ENCODE measurements at regions not wholly inside any gene's neighbourhood (a gene's known extent, or its start where the extent isn't known, plus 50 kb on each side); places are given as distances from the start of the nearest gene placed in this dataset.

DNA sequence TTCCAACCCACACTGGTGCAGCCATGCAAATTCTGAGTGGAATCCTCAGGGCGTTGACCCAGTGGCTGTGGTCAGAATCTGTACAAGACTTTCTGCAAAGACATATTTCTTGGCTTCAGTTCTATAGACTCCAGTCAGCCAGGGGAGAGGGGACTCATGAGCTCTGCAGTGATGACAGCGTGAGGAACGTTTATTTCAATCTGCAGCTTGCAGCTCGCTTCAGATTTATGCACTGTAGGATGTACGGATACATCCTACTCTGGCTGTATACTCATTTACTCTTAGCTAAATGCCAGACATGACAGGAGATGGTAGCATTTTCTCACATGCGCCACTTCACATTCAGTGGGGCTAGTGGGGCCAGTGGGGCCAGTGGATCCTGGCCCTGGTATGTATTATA, 276.1 kb downstream of the FGF9 start:
- ChIA-PET POLR2A (ENCODE audit: unreplicated experiment) (no interaction called here), CTCF (no interaction called here)

DNA sequence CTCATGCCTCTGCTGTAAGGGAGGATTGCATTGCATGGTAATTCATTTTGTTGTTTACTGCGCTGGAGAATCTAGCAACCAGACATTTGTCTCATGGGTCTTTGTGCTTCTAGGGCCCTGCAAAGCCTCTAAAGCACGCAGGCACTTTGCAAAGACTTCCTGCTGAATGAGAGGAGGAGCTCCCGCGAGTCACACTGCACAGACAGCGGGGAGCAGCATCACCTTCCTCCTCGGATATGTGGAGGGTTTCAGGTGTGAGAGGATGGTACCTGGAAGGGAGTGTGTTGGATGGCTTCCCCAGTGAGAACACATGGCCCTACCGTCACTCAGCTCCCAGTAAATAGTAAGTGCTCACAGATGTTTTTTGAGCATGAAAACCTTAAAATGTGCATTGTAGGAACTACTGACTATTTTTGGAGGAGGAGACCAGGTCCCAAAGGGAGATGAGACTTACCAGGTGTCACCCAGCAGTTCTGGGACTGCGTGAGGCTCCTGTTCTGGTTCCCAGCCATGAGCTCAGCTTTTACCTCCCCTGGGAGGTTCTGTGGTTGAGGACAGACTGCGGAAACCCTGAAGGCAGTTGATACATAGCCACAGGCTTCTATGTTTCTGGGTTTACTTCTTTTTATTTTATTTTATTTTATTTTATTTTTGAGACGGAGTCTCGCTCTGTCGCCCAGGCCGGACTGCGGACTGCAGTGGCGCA, 278.0 kb downstream of the FGF9 start:
- no TSS peak for BruUV-seq (replicated peaks)
- no peaks in the 10 kb centered on the region for H3K9me2 ChIP-seq (ENCODE audit: insufficient read depth)
- no peak overlapping the region for H3K27ac ChIP-seq
- ChIA-PET CTCF (no interaction called here), POLR2A (ENCODE audit: unreplicated experiment) (no interaction called here)
- H3K4me3 ChIP-seq = no peak overlapping the region
- H2AFZ ChIP-seq = no peak overlapping the region
- no peaks in the 10 kb centered on the region for H3K79me2 ChIP-seq (ENCODE audit: low read depth)
- intact Hi-C loops (cut with micrococcal nuclease; ENCODE audit: unreplicated experiment) = no loop called here
- H3K27me3 ChIP-seq (ENCODE audit: insufficient read depth, low read depth) = peaks cover 41% of the 10 kb centered on the region
- peaks cover 4% of the 10 kb centered on the region; the same call in 1 of the 2 replicates for H4K20me1 ChIP-seq (ENCODE audit: insufficient read depth)
- no peaks in the 10 kb centered on the region for H3K4me1 ChIP-seq (replicated peaks; ENCODE audit: insufficient read depth)
- no peak for TF ChIP-seq EZH2 (IDR thresholded peaks at IDR 0.05; ENCODE audit: low read depth)
- TF ChIP-seq, protein P1, sequence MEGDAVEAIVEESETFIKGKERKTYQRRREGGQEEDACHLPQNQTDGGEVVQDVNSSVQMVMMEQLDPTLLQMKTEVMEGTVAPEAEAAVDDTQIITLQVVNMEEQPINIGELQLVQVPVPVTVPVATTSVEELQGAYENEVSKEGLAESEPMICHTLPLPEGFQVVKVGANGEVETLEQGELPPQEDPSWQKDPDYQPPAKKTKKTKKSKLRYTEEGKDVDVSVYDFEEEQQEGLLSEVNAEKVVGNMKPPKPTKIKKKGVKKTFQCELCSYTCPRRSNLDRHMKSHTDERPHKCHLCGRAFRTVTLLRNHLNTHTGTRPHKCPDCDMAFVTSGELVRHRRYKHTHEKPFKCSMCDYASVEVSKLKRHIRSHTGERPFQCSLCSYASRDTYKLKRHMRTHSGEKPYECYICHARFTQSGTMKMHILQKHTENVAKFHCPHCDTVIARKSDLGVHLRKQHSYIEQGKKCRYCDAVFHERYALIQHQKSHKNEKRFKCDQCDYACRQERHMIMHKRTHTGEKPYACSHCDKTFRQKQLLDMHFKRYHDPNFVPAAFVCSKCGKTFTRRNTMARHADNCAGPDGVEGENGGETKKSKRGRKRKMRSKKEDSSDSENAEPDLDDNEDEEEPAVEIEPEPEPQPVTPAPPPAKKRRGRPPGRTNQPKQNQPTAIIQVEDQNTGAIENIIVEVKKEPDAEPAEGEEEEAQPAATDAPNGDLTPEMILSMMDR (conservative IDR thresholded peaks at IDR 0.05) = no peak
- no peak overlapping the region for H3K4me2 ChIP-seq
- H3K9me3 ChIP-seq (ENCODE audit: insufficient read depth, low read depth) = no peaks in the 10 kb centered on the region; the same call in 1 of the 2 replicates
- H3F3A ChIP-seq (ENCODE audit: insufficient read depth, low read depth) = no peaks in the 10 kb centered on the region
- DNase-seq = no peak
- H3K36me3 ChIP-seq (ENCODE audit: low read depth) = no peaks in the 10 kb centered on the region

More for the DNA sequence above, 276.1 kb downstream of the FGF9 start:
- Histone ChIP-seq H3K4me2 (no peak overlapping the region), H3K4me1 (replicated peaks; ENCODE audit: insufficient read depth) (no peaks in the 10 kb centered on the region), H3K27ac (no peak overlapping the region), H3K36me3 (ENCODE audit: low read depth) (no peaks in the 10 kb centered on the region), H3K9me3 (ENCODE audit: insufficient read depth, low read depth) (no peaks in the 10 kb centered on the region; the same call in 1 of the 2 replicates), H3K27me3 (ENCODE audit: insufficient read depth, low read depth) (peaks cover 36% of the 10 kb centered on the region), H3K79me2 (ENCODE audit: low read depth) (no peaks in the 10 kb centered on the region), H3K9me2 (ENCODE audit: insufficient read depth) (no peaks in the 10 kb centered on the region), H2AFZ (no peak overlapping the region), H3F3A (ENCODE audit: insufficient read depth, low read depth) (no peaks in the 10 kb centered on the region), H3K4me3 (no peak overlapping the region), H4K20me1 (ENCODE audit: insufficient read depth) (no peaks in the 10 kb centered on the region)
- no TSS peak for BruUV-seq (replicated peaks)
- intact Hi-C loops (cut with micrococcal nuclease; ENCODE audit: unreplicated experiment) = no loop called here
- no peak for TF ChIP-seq EZH2 (IDR thresholded peaks at IDR 0.05; ENCODE audit: low read depth)
- TF ChIP-seq, protein P1 (conservative IDR thresholded peaks at IDR 0.05) = no peak
- DNase-seq = no peak

DNA sequence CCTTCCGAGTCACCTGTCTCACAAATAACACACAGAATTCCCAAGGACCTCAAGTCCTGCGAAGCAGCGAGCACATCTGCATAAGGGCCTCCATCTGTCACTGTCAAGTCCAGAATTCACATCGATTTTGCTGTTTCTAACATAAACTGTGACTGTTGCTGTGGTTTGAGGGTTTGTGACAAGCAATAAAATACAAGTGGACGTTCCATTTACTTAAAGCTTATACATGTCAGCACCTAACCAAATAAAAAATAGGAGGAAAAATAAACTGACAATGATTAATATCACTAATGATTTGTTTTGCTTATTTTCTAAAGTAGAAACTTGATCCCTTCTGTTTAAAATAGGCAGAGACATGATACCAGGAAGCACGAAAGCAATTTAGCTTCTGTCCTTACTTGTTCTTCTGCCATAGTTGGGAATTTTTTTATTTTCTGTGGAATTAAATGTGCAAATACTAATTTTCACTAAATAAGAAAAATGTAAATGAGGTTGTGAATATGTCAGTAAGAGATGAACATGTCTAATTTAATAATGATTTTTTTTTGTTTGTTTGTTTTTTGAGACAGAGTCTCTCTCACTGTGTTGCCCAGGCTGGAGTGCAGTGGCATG, 279.1 kb downstream of the FGF9 start:
- H3K27ac ChIP-seq = no peak overlapping the region
- no peaks in the 10 kb centered on the region for H3F3A ChIP-seq (ENCODE audit: insufficient read depth, low read depth)
- intact Hi-C loops (cut with micrococcal nuclease; ENCODE audit: unreplicated experiment) = no loop called here
- POLR2A ChIA-PET (ENCODE audit: unreplicated experiment) = no interaction called here
- H3K4me1 ChIP-seq (replicated peaks; ENCODE audit: insufficient read depth) = no peaks in the 10 kb centered on the region
- H3K4me3 ChIP-seq = no peak overlapping the region
- no peak overlapping the region for H2AFZ ChIP-seq
- H3K27me3 ChIP-seq (ENCODE audit: insufficient read depth, low read depth) = peaks cover 42% of the 10 kb centered on the region
- BruUV-seq (replicated peaks) = no TSS peak
- H3K9me3 ChIP-seq (ENCODE audit: insufficient read depth, low read depth) = no peaks in the 10 kb centered on the region; the same call in 1 of the 2 replicates
- TF ChIP-seq EZH2 (IDR thresholded peaks at IDR 0.05; ENCODE audit: low read depth) = no peak
- TF ChIP-seq, protein P1 (conservative IDR thresholded peaks at IDR 0.05) = no peak
- no peak overlapping the region for H3K4me2 ChIP-seq
- H3K36me3 ChIP-seq (ENCODE audit: low read depth) = no peaks in the 10 kb centered on the region
- no peaks in the 10 kb centered on the region for H3K9me2 ChIP-seq (ENCODE audit: insufficient read depth)
- CTCF ChIA-PET = no interaction called here
- H3K79me2 ChIP-seq (ENCODE audit: low read depth) = no peaks in the 10 kb centered on the region
- no peak for DNase-seq
- H4K20me1 ChIP-seq (ENCODE audit: insufficient read depth) = peaks cover 4% of the 10 kb centered on the region; the same call in 1 of the 2 replicates
